ENCODE measurements at regions not wholly inside any gene's neighbourhood (a gene's known extent, or its start where the extent isn't known, plus 50 kb on each side); places are given as distances from the start of the nearest gene placed in this dataset.
"Not testable (repeated sequence)": the region's sequence is repeated elsewhere in the genome, so short reads cannot be mapped to it uniquely, and the experiment has no call there.

- CTCF ChIA-PET; H3K4me1 ChIP-seq (ENCODE audit: control insufficient read depth, insufficient read depth, low read length); H3K36me3 ChIP-seq (ENCODE audit: control insufficient read depth in 2 of 2, insufficient read depth in 1 of 2, low read length in 2 of 2); POLR2A ChIA-PET; H3K4me3 ChIP-seq (ENCODE audit: low read depth, low read length); H3K27ac ChIP-seq (ENCODE audit: extremely low read depth, low read depth, low read length); H3K9me3 ChIP-seq (ENCODE audit: control insufficient read depth, insufficient read depth, low read depth, low read length): not testable (repeated sequence)
Observed at GRCh38 chr6:147651-148050, 144.6 kb upstream of the DUSP22 start.

- not testable (repeated sequence) for H3K9me3 ChIP-seq (ENCODE audit: control insufficient read depth, insufficient read depth, low read depth, low read length)
- CTCF ChIA-PET: interaction anchor here (0.6 to 2.7 kb wide), 5 partner anchors 20 to 389 kb away, joined by 3 to 7 read pairs (median 4); no protein-coding TSS in a partner anchor
Observed at GRCh38 chr6:148051-148984, 144.0 kb upstream of the DUSP22 start.

GRCh38 chr6:150147-150546, 142.1 kb upstream of the DUSP22 start:
- H3K36me3 ChIP-seq (ENCODE audit: control insufficient read depth in 2 of 2, insufficient read depth in 1 of 2, low read length in 2 of 2); POLR2A ChIA-PET; H3K9me3 ChIP-seq (ENCODE audit: control insufficient read depth, insufficient read depth, low read depth, low read length); H3K4me3 ChIP-seq (ENCODE audit: low read depth, low read length); H3K27ac ChIP-seq (ENCODE audit: extremely low read depth, low read depth, low read length); H3K4me1 ChIP-seq (ENCODE audit: control insufficient read depth, insufficient read depth, low read length): not testable (repeated sequence)
- CTCF ChIA-PET: interaction anchor here (0.8 to 2.7 kb wide), 2 partner anchors 8 to 19 kb away, joined by 6 to 7 read pairs; no protein-coding TSS in a partner anchor

More at GRCh38 chr6:148051-148984, 144.0 kb upstream of the DUSP22 start:
- H3K4me3 ChIP-seq (ENCODE audit: low read depth, low read length); POLR2A ChIA-PET; H3K36me3 ChIP-seq (ENCODE audit: control insufficient read depth in 2 of 2, insufficient read depth in 1 of 2, low read length in 2 of 2); H3K27ac ChIP-seq (ENCODE audit: extremely low read depth, low read depth, low read length); H3K4me1 ChIP-seq (ENCODE audit: control insufficient read depth, insufficient read depth, low read length): not testable (repeated sequence)
- TF ChIP-seq ZBTB10 (tag by site-specific recombination; IDR thresholded peaks at IDR 0.05): 0 out of 2 replicates have a peak, but pooled peaks have one; percentile 18
- peak; percentile 45; the same call in 1 of the 2 replicates for TF ChIP-seq ZNF2 (tag by site-specific recombination; IDR thresholded peaks at IDR 0.05)
- TF ChIP-seq ZNF785 (tag by site-specific recombination; IDR thresholded peaks at IDR 0.05): peak; percentile 30; the same call in 1 of the 2 replicates
- TF ChIP-seq ZNF654 (tag by site-specific recombination; IDR thresholded peaks at IDR 0.05; ENCODE audit: low read depth): peak; percentile 11; the same call in 1 of the 2 replicates
- 0 out of 2 replicates have a peak, but pooled peaks have one; percentile 22 for TF ChIP-seq SP7 (tag by site-specific recombination; IDR thresholded peaks at IDR 0.05)
- TF ChIP-seq ZNF24 (tag by site-specific recombination; IDR thresholded peaks at IDR 0.05): 0 out of 2 replicates have a peak, but pooled peaks have one; percentile 50
- TF ChIP-seq SETDB1 (IDR thresholded peaks at IDR 0.05; ENCODE audit: insufficient read length, low read length): peak; percentile 57
- peak; percentile 71 for TF ChIP-seq SCRT2 (tag by site-specific recombination; IDR thresholded peaks at IDR 0.05)
- TF ChIP-seq ZNF639 (tag by site-specific recombination; IDR thresholded peaks at IDR 0.05): 0 out of 2 replicates have a peak, but pooled peaks have one; percentile 37
- TF ChIP-seq CTCF (tag by site-specific recombination; IDR thresholded peaks at IDR 0.05): peak; percentile 62
- TF ChIP-seq ZNF701 (tag by site-specific recombination; IDR thresholded peaks at IDR 0.05): 0 out of 2 replicates have a peak, but pooled peaks have one; percentile 26

GRCh38 chr6:152436-152835, 139.9 kb upstream of the DUSP22 start:
- CTCF ChIA-PET; H3K36me3 ChIP-seq (ENCODE audit: control insufficient read depth in 2 of 2, insufficient read depth in 1 of 2, low read length in 2 of 2); POLR2A ChIA-PET; H3K9me3 ChIP-seq (ENCODE audit: control insufficient read depth, insufficient read depth, low read depth, low read length); H3K4me3 ChIP-seq (ENCODE audit: low read depth, low read length); H3K27ac ChIP-seq (ENCODE audit: extremely low read depth, low read depth, low read length); H3K4me1 ChIP-seq (ENCODE audit: control insufficient read depth, insufficient read depth, low read length): not testable (repeated sequence)

GRCh38 chr6:153026-153425, 139.3 kb upstream of the DUSP22 start:
- H3K9me3 ChIP-seq (ENCODE audit: control insufficient read depth, insufficient read depth, low read depth, low read length); H3K36me3 ChIP-seq (ENCODE audit: control insufficient read depth in 2 of 2, insufficient read depth in 1 of 2, low read length in 2 of 2); POLR2A ChIA-PET; H3K27ac ChIP-seq (ENCODE audit: extremely low read depth, low read depth, low read length); H3K4me1 ChIP-seq (ENCODE audit: control insufficient read depth, insufficient read depth, low read length); H3K4me3 ChIP-seq (ENCODE audit: low read depth, low read length): not testable (repeated sequence)
- CTCF ChIA-PET: interaction anchor here (3.9 kb wide), 1 partner anchor 14 kb away, joined by 50 read pairs; no protein-coding TSS in a partner anchor

- H3K4me3 ChIP-seq (ENCODE audit: low read depth, low read length); H3K36me3 ChIP-seq (ENCODE audit: control insufficient read depth in 2 of 2, insufficient read depth in 1 of 2, low read length in 2 of 2); H3K27ac ChIP-seq (ENCODE audit: extremely low read depth, low read depth, low read length); H3K4me1 ChIP-seq (ENCODE audit: control insufficient read depth, insufficient read depth, low read length); H3K9me3 ChIP-seq (ENCODE audit: control insufficient read depth, insufficient read depth, low read depth, low read length); POLR2A ChIA-PET: not testable (repeated sequence)
- CTCF ChIA-PET: interaction anchor here (0.6 to 3.9 kb wide), 2 partner anchors 13 to 1270 kb away, joined by 3 to 50 read pairs; no protein-coding TSS in a partner anchor
Observed at GRCh38 chr6:153867-154266, 138.4 kb upstream of the DUSP22 start.

Measured in HEK293 (cell line).